ENCODE measurements at regions not wholly inside any gene's neighbourhood (a gene's known extent, or its start where the extent isn't known, plus 50 kb on each side); places are given as distances from the start of the nearest gene placed in this dataset.

- 35 to 64% methylated on average over 2 of the region's 2 CpGs for WGBS, 2 donors
- TF ChIP-seq POLR2A (IDR thresholded peaks at IDR 0.05): no peak
- TF ChIP-seq, protein P1, sequence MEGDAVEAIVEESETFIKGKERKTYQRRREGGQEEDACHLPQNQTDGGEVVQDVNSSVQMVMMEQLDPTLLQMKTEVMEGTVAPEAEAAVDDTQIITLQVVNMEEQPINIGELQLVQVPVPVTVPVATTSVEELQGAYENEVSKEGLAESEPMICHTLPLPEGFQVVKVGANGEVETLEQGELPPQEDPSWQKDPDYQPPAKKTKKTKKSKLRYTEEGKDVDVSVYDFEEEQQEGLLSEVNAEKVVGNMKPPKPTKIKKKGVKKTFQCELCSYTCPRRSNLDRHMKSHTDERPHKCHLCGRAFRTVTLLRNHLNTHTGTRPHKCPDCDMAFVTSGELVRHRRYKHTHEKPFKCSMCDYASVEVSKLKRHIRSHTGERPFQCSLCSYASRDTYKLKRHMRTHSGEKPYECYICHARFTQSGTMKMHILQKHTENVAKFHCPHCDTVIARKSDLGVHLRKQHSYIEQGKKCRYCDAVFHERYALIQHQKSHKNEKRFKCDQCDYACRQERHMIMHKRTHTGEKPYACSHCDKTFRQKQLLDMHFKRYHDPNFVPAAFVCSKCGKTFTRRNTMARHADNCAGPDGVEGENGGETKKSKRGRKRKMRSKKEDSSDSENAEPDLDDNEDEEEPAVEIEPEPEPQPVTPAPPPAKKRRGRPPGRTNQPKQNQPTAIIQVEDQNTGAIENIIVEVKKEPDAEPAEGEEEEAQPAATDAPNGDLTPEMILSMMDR (IDR thresholded peaks at IDR 0.05): no peak
- Histone ChIP-seq H3K9me3 (no peaks in the 10 kb centered on the region), H3K27me3 (no peaks in the 10 kb centered on the region), H3K4me1 (no peaks in the 10 kb centered on the region), H3K36me3 (no peaks in the 10 kb centered on the region), H3K27ac (no peak overlapping the region), H3K4me3 (no peak overlapping the region)
- intact Hi-C loops (cut with DNase I): no loop called here
- DNase-seq: no peak
Observed at GRCh38 chr14:38127356-38127755, 80.3 kb upstream of the SSTR1 start.

- 18 to 71% methylated on average over 2 to 3 of the region's 3 CpGs for WGBS, 2 donors
- no peaks in the 10 kb centered on the region for H3K4me1 ChIP-seq
- no peak overlapping the region for H3K27ac ChIP-seq
- no peaks in the 10 kb centered on the region for H3K27me3 ChIP-seq
- no peak overlapping the region for H3K4me3 ChIP-seq
- H3K36me3 ChIP-seq: no peaks in the 10 kb centered on the region
- intact Hi-C loops (cut with DNase I): no loop called here
- no peak for DNase-seq
- TF ChIP-seq POLR2A (IDR thresholded peaks at IDR 0.05): no peak
- TF ChIP-seq, protein P1 (IDR thresholded peaks at IDR 0.05): no peak
- no peaks in the 10 kb centered on the region for H3K9me3 ChIP-seq
Observed at GRCh38 chr14:38127784-38128183, 79.9 kb upstream of the SSTR1 start.

DNA sequence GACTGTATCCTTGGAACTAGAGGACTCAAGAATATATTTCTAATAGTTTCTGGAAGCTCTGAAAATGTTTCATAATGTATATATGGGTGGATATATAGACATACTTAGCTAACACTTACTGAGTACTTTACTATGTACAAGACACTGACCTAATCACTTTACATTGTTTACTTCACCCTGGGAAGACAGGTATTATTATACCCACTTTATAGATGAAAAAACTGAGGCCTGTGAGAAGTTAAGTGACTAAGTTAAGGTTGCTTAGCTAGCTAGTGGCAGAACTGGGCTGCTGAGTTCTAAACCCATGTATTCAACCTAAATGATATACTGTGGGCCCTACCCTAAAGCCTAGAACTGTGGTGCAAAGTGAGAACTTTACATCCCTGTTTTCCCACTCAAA, 79.1 kb upstream of the SSTR1 start:
- no peak for TF ChIP-seq POLR2A (IDR thresholded peaks at IDR 0.05)
- TF ChIP-seq, protein P1 (IDR thresholded peaks at IDR 0.05): no peak
- Histone ChIP-seq H3K36me3 (no peaks in the 10 kb centered on the region), H3K4me3 (no peak overlapping the region), H3K27me3 (no peaks in the 10 kb centered on the region), H3K4me1 (no peaks in the 10 kb centered on the region), H3K27ac (no peak overlapping the region), H3K9me3 (no peaks in the 10 kb centered on the region)
- intact Hi-C loops (cut with DNase I): no loop called here
- no peak for DNase-seq

- intact Hi-C loops (cut with DNase I): no loop called here
- Histone ChIP-seq H3K27me3 (no peaks in the 10 kb centered on the region), H3K36me3 (no peaks in the 10 kb centered on the region), H3K9me3 (no peaks in the 10 kb centered on the region), H3K4me3 (no peak overlapping the region), H3K4me1 (no peaks in the 10 kb centered on the region), H3K27ac (no peak overlapping the region)
- DNase-seq: no peak
- 69 to 84% methylated on average over 2 of the region's 2 CpGs for WGBS, 2 donors
- TF ChIP-seq POLR2A (IDR thresholded peaks at IDR 0.05): no peak
- TF ChIP-seq, protein P1 (IDR thresholded peaks at IDR 0.05): no peak
Observed at GRCh38 chr14:38129192-38129591, 78.5 kb upstream of the SSTR1 start.

DNA sequence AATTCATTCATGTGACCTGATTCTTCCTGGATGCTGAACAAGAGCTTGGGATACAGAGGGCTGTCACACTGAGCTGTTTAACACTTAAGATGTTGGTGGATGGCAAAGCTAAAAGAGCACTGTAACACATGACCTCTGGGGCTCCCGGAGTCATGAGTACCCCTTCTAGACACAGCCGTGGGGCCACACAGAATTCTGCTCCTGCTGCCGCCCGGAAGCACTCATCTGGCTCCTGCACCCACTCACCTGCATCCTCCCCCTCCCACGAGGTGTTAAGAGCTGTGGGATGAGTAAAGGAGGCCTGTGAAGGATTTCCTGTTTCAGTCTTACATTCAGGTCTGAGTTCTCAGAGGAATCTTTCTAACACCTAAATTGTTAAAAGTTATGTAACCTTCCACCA, 78.0 kb upstream of the SSTR1 start:
- Histone ChIP-seq H3K36me3 (no peaks in the 10 kb centered on the region), H3K4me3 (no peak overlapping the region), H3K27me3 (no peaks in the 10 kb centered on the region), H3K4me1 (no peaks in the 10 kb centered on the region), H3K27ac (no peak overlapping the region), H3K9me3 (no peaks in the 10 kb centered on the region)
- no peak for DNase-seq
- WGBS, 2 donors: 72 to 73% methylated on average over 4 to 5 of the region's 5 CpGs
- intact Hi-C loops (cut with DNase I): no loop called here
- TF ChIP-seq POLR2A (IDR thresholded peaks at IDR 0.05): no peak
- TF ChIP-seq, protein P1 (IDR thresholded peaks at IDR 0.05): no peak
